ENCODE measurements at regions not wholly inside any gene's neighbourhood (a gene's known extent, or its start where the extent isn't known, plus 50 kb on each side); places are given as distances from the start of the nearest gene placed in this dataset.
"Not testable (repeated sequence)": the region's sequence is repeated elsewhere in the genome, so short reads cannot be mapped to it uniquely, and the experiment has no call there.

GRCh38 chr2:125593036-125593435, 1062.9 kb upstream of the GYPC start:
- no peak for DNase-seq (ENCODE audit: low read depth, low spot score)

GRCh38 chr2:125596612-125597011, 1059.3 kb upstream of the GYPC start:
- DNase-seq (ENCODE audit: low read depth, low spot score): no peak

GRCh38 chr2:125615438-125615837, 1040.5 kb upstream of the GYPC start:
- DNase-seq (ENCODE audit: low read depth, low spot score): no peak

DNA sequence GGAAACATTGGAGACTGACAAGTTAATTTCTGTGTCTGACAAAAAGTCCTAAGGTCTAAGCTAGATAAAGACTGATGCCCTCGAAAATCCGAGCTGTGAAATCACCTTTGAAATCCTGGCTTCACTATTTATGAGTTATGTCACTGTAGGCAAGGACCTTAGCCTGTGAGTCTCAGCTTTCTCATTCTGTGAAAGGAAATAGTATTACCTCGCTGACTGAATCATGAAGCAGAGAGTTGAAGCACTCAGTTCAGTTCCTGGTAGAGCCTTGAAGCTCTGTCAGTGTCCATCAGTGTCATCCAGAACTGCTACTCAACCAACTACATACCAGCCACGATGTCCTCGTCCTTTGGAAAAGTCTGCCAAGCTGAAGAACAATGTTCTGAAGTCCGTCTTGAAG, 1025.6 kb upstream of the GYPC start:
- no peak for DNase-seq (ENCODE audit: low read depth, low spot score)

DNA sequence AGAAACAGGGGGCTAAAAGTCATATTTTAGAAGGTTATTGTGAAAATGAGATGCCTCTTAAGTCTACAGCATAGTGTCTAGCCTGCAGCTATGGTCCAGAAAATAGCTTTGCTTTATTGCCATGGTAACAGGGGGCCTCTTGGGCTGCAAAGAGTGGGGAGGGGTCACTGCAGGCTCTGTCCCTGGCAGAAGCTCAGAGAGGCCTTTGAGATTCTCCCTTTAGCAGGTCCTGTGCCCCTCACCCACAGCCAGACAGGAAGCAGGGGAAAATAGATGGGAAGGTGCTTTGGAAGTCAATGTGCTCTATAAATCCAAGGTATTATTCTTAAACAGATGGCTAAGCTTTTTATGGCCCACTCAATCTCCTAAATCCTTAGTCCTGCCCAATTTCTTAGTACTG, 1021.3 kb upstream of the GYPC start:
- no peak for DNase-seq (ENCODE audit: low read depth, low spot score)

- no peak for DNase-seq (ENCODE audit: low read depth, low spot score)
Measured at GRCh38 chr2:125638345-125638744, 1017.6 kb upstream of the GYPC start.

GRCh38 chr2:125642032-125642431, 1013.9 kb upstream of the GYPC start:
- DNase-seq (ENCODE audit: low read depth, low spot score): no peak

DNA sequence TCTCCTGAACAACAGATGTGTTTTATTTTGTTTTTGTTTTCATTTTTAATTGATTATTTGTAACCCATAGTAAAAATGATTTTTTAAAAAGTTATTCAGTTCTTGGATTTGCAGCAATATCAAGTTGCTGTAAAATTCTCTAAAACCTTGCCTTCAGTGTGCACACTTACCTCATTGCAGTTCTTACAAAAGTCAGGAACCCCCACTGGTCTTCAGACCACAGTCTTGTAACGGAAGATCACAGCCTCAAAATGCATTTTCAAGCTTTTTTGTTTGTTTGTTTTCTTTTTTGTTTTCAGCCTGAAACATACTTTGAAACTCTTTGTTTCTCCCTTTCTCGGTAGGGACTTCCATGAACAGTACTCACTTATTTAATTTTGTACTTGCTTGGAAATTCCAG, 1012.8 kb upstream of the GYPC start:
- no peak for DNase-seq (ENCODE audit: low read depth, low spot score)

DNA sequence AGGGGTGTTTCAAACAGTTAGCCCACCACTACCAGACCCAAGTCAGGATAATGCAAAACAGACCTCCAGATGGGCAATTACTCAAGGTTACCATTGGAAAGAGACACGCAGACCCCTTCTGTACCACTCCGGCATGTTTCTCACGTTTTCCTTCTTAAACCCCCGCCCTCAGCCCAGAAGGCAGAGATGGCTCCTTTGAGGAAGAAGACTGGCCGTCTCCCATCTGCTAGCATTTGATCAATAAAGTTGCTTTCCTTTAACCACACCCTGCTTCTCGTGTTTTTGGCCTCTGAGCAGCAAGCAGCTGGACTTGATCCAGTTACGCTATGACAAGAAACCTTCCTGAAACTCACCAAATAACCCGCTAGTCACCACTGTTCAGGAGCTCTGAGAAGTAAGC, 1012.4 kb upstream of the GYPC start:
- DNase-seq (ENCODE audit: low read depth, low spot score): no peak

DNA sequence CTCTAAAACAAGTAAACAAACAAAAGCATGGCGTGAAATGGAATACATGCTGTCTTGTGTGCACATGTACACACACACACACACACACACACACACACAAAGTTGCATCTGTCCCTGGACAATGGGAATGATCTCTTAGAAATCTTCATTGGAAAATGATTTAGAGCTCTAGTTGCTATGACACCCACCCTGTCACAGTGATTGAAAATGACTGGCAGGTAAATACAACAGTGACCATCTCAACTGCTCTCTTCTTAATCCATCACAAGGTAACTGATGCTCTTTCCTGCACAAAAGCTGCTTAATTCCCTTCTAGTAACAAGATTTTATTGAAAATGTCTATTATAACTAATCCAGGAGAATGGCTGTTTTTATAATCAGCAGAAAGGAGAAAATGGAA, 1011.7 kb upstream of the GYPC start:
- no peak for DNase-seq (ENCODE audit: low read depth, low spot score)

DNA sequence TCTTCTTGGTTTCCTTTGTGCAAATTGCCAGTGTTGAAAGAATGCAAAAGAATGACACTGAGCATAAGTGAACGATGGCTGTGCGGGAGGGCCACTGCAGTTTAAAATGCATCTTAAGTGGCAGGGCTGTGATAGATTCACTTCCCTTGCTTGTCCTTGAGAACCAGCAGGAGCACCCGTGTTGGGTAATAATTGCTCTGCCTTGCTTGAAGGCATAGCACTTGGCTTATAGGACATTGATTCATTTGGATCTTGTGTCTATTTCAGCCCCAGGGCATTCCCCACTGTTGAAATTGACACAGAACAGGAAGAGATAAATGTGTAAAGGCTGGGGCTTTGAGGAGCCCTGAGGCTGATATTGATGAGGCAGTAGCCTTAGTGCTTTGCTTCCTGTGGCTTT, 1003.7 kb upstream of the GYPC start:
- no peak for DNase-seq (ENCODE audit: low read depth, low spot score)

DNA sequence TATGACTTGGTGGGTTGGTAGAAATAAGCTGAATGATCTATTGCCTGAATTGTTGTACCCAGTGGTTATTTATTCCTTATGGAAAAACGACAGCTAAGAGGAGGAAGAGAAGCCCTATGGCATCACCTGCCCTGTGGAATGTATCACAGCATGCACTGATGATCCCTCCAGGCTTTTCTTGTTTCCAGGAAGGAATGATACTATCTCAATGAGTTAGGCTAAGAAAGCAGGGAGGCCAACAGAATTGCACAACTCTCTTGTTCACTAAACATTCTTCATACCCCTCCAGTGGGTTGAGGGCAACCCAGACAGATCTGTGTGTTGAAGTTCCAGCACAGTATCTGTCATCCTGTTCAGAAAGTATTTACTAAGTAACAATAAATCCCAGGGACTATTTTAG, 1001.7 kb upstream of the GYPC start:
- DNase-seq (ENCODE audit: low read depth, low spot score): no peak

GRCh38 chr2:125656190-125656589, 999.8 kb upstream of the GYPC start:
- DNase-seq (ENCODE audit: low read depth, low spot score): no peak

GRCh38 chr2:125658583-125658982, 997.4 kb upstream of the GYPC start:
- no peak for DNase-seq (ENCODE audit: low read depth, low spot score)

- not testable (repeated sequence) for DNase-seq (ENCODE audit: low read depth, low spot score)
Measured at GRCh38 chr2:125660369-125660768, 995.6 kb upstream of the GYPC start.

DNA sequence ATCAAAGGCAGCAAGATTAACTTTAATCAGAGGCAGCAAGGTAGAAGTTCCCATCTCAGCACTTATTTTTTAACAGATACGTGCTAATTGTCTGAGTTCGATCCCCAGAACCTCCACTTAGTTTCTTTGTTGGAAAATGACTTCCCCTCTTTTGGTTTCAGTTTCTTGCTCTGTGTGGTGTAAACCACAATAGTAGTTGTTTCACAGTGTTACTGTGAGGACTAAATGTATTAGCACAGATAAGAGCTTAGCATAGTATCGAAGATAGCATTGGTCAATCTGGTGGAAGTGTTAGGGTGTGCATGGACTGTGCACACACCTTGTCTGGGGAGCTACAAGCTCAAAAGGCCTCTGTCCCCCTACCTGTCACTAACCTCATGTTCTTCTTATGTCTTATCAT, 988.3 kb upstream of the GYPC start:
- DNase-seq (ENCODE audit: low read depth, low spot score): no peak

DNA sequence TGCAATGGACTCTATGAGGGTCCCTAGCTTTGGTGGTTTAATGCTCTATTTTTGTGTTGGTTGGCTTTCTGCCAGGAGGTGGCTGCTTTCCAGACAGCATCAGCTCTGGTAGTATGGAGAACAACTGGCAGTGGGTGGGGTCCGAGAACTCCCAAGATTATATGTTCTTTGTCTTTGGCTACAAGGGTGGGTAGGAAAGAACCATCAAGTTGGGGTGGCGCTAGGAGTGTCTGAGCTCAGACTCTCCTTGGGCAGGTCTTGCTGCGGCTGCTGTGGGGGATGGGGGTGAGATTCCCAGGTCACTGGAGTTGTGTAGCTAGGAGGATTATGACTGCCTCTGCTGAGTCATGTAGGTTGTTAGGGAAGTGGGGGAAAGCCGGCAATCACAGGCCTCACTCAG, 976.1 kb upstream of the GYPC start:
- no peak for DNase-seq (ENCODE audit: low read depth, low spot score)

- no peak for DNase-seq (ENCODE audit: low read depth, low spot score)
Measured at GRCh38 chr2:125680809-125681208, 975.1 kb upstream of the GYPC start.

DNA sequence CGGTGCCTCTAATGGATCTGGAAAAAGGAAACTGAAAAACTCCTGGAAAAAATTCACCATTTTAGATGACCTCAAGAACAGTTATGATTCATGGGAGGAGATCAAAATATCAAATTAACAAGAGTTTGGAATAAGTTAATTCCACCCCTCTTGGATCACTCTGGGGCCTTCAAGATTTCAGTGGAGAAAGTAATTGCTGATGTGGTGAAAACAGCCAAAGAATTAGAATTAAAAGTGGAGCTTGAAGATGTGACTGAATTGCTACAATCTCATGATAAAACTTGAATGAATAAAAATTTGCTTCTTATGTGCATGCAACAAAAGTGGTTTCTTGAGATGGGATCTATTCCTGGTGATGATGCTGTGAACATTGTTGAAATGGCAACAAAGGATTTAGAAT, 974.4 kb upstream of the GYPC start:
- no peak for DNase-seq (ENCODE audit: low read depth, low spot score)

- DNase-seq (ENCODE audit: low read depth, low spot score): no peak
Measured at GRCh38 chr2:125681976-125682805, 973.8 kb upstream of the GYPC start.

GRCh38 chr2:125684256-125684655, 971.7 kb upstream of the GYPC start:
- DNase-seq (ENCODE audit: low read depth, low spot score): no peak

- no peak for DNase-seq (ENCODE audit: low read depth, low spot score)
Measured at GRCh38 chr2:125684932-125685331, 971.0 kb upstream of the GYPC start.

DNA sequence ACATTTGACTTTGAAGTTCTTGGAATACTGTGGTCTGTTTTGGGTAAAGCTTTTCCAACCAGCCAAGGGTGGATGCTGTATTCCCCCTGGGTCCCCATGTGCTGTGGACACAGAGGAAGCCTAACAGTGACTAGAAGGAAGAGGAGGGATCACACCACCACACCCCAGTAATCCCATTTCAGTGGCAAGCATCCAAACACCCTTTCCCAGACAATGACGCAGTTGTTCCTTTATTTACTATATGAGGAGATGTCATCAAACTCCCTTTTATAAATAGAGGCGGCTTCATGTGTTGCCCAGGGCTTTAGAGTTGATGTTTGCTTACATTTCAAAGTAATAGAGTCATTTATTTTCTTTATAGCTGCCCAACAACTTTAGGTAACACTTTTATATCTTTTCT, 959.4 kb upstream of the GYPC start:
- no peak for DNase-seq (ENCODE audit: low read depth, low spot score)

DNA sequence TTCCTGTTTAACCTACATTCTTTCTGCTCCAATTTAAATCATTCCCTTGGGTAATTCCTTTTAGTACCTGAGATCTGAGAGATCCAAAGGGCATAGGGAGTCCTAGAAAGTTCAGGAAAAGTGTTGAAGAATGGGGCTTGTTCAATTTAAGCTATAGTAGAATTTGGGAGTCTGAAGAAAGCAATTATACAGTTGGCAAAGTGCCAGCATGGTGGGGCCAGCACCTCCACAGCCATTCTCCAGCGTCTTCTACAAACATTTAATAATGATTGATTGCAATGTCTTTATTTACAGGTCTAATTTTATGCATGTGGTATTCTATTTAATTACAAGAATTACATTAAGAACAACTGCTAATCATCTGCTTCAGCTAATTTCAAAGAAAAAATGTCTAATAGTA, 957.7 kb upstream of the GYPC start:
- DNase-seq (ENCODE audit: low read depth, low spot score): no peak
